A172 (cell line): ENCODE measurements at regions not wholly inside any gene's neighbourhood (a gene's known extent, or its start where the extent isn't known, plus 50 kb on each side); places are given as distances from the start of the nearest gene placed in this dataset.

Experiments used
- DNase-seq: peaks from one replicate; pipeline ENCODE4 v3.0.0-alpha.2; 2015; ENCODE audit warnings: low spot score

GRCh38 chr16:74094962-74095361 is 201.7 kb upstream of the PSMD7 start:
- DNase-seq, result no peak

GRCh38 chr16:74094514-74094913 is 202.1 kb upstream of the PSMD7 start:
- DNase-seq, result no peak

GRCh38 chr16:74092336-74092735 is 204.3 kb upstream of the PSMD7 start:
- no peak for DNase-seq

- no peak for DNase-seq
These were observed 205.7 kb upstream of the PSMD7 start for GRCh38 chr16:74090871-74091270.

- DNase-seq, result no peak
These were observed 213.1 kb upstream of the PSMD7 start for GRCh38 chr16:74083541-74083940.

- no peak for DNase-seq
These were observed 216.3 kb upstream of the PSMD7 start for GRCh38 chr16:74080311-74080710.

- no peak for DNase-seq
These were observed 217.4 kb upstream of the PSMD7 start for GRCh38 chr16:74079232-74079586.

GRCh38 chr16:74078511-74079231 is 217.9 kb upstream of the PSMD7 start:
- DNase-seq, result no peak

- no peak for DNase-seq
These were observed 220.0 kb upstream of the PSMD7 start for GRCh38 chr16:74076568-74076967.

- no peak for DNase-seq
These were observed 221.2 kb upstream of the PSMD7 start for GRCh38 chr16:74075393-74075792.

GRCh38 chr16:74073456-74073855 is 223.2 kb upstream of the PSMD7 start:
- no peak for DNase-seq

- DNase-seq, result no peak
These were observed 224.5 kb upstream of the PSMD7 start for GRCh38 chr16:74071996-74072535.

GRCh38 chr16:74070237-74070636 is 226.4 kb upstream of the PSMD7 start:
- DNase-seq, result no peak

GRCh38 chr16:74064120-74064735 is 232.4 kb upstream of the PSMD7 start:
- DNase-seq, result no peak

GRCh38 chr16:74053826-74054225 is 242.8 kb upstream of the PSMD7 start:
- no peak for DNase-seq

GRCh38 chr16:74053312-74053711 is 243.3 kb upstream of the PSMD7 start:
- DNase-seq, result no peak

GRCh38 chr16:74052016-74052415 is 244.6 kb upstream of the PSMD7 start:
- no peak for DNase-seq

- no peak for DNase-seq
These were observed 247.6 kb upstream of the PSMD7 start for GRCh38 chr16:74049027-74049426.

- DNase-seq, result no peak
These were observed 250.1 kb upstream of the PSMD7 start for GRCh38 chr16:74046524-74046923.

- no peak for DNase-seq
These were observed 251.1 kb upstream of the PSMD7 start for GRCh38 chr16:74045513-74045912.

- peak; percentile 3 for DNase-seq
These were observed 260.8 kb upstream of the PSMD7 start for GRCh38 chr16:74035816-74036215.

GRCh38 chr16:74034862-74035261 is 261.8 kb upstream of the PSMD7 start:
- peak; percentile 8 for DNase-seq

- DNase-seq, result no peak
These were observed 262.4 kb upstream of the PSMD7 start for GRCh38 chr16:74034200-74034599.
